GM18502 (cell line): ENCODE measurements at regions not wholly inside any gene's neighbourhood (a gene's known extent, or its start where the extent isn't known, plus 50 kb on each side); places are given as distances from the start of the nearest gene placed in this dataset.
"Not testable (repeated sequence)": the region's sequence is repeated elsewhere in the genome, so short reads cannot be mapped to it uniquely, and the experiment has no call there.

Source experiments
- ATAC-seq: cut with Tn5 transposase; IDR thresholded peaks from one replicate; pipeline ENCODE4 v1.9.1; 2021; ENCODE audit warnings: mild to moderate bottlenecking; ENCODE audit not compliant: unreplicated experiment, poor library complexity

- not testable (repeated sequence) for ATAC-seq
Observed at GRCh38 chr15:20680257-20680815, 138.7 kb upstream of the GOLGA6L6 start.

DNA sequence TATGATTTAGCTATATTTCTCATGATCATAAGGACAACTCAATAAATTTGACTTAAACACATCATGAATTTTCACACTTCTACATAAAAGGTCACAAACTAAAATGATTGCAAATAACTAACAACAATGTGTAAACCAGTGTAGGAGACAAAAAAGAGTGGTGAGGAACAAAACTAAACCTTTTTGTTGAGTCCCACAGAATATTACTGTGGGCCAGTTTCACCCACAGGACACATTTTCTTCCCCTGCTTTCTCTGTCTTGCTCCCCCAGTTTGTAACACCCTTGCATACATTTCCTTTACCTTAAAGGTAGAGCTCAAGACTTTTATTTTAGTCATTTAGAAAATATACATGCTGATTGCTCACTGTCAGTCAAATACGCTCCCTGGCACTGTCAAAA is 130.9 kb upstream of the GOLGA6L6 start:
- no peak for ATAC-seq

DNA sequence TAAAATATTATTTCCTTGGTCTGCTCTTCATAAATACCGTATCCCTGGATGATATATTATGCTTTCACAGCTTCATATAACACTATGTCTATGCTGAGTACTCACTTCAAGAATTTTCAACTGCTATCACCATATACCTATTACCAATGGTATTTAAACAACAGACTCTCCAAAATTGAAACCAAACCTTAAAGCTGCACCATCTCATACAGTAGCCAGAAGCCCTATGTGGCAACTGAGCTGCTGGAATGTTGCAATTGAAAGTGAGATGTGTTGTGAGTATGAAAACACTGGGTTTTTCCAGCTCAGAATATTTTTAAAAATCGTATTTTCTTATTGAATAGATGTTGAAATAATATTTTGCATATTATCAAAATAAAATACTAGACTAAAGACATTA is 130.1 kb upstream of the GOLGA6L6 start:
- no peak for ATAC-seq

DNA sequence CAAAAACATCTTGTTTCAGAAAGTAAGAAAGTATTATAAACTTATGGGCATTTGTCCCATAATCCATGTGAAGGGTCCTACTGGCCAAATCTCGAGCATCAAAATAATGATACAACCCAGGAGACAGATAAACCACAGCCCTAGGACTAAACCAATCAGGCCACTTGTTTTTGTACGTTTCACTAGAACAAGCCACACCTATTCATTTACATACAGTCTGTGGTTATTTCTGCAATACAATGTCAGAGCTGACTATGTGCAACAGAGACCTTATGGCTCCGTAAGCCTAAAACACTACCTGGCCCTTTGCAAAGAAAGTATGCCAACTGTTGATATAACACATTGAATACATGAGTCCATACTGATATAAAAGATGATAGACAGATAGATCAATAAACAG is 124.8 kb upstream of the GOLGA6L6 start:
- ATAC-seq = not testable (repeated sequence)

DNA sequence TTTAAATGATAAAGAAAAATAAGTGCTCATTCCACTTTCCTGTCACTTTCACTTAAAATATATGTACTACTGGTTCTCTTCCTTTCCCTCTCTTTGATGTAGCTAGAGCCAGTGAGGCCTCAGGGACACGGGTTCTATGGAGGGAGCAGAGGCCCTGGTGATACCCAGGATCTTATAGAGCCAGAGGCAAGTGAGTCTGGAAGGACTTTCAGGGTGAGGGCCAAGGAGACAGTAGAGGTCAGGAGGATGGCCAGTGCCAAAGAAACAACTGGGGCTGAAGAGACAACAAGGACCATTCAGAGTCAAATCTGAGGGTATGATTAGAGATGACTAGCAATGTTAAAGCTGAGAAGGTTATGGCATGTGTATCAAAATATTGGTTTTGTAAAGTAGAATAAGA is 124.1 kb upstream of the GOLGA6L6 start:
- ATAC-seq = no peak

DNA sequence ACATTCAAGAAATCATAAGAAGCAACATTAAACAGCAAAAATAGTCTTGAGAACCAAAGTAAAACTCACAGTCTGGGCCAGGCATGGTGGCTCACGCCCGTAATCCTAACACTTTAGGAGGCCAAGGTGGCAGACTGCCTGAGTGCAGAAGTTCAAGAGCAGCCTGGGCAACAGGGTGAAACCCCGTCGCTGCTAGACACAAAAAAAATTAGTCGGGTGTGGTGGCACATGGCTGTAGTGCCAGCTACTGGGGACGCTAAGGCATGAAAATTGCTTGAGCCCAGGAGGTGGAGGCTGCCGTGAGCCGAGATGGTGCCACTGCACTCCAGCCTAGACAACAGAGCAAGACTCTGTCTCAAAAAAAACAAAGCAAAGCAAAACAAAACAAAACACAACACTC is 117.7 kb upstream of the GOLGA6L6 start:
- no peak for ATAC-seq

GRCh38 chr15:20658024-20658423 is 116.4 kb upstream of the GOLGA6L6 start:
- ATAC-seq = no peak

DNA sequence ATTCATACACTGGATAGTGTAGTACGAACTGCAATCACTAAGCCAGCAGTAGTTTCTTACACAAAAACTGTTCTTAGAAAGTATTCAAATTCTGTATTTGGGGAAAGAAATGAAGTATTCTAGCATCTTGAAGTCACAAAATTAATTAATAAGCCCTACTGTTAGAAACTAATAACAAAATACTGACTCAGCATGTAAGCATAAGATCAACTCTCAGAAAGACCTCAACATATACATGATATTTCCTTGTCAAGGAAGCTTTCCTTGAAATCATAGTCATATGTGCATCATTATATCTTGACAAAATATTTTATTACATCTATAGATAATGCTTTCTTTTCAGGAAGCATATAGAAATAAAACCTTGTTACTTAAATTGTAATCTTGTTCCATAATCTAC is 115.5 kb upstream of the GOLGA6L6 start:
- no peak for ATAC-seq

DNA sequence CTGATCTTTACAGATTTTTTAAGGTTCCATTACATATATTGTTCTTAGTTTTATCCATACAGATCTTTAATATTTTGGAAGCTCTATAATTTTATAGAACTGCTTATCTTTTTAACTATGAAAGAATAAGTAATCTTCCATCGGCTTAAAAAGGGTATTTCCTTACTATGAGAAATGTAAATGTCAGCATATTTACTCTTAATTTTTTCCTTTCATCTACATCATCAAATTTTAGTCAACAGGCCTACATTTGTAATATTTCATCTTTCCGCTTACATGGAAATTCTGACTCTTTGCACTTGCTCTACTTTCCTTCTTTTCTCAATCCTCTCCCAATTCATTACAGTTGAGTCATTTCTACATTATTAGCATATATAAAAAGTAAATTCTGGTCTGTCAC is 111.3 kb upstream of the GOLGA6L6 start:
- ATAC-seq = no peak

- not testable (repeated sequence) for ATAC-seq
Observed at GRCh38 chr15:20648402-20648975, 106.9 kb upstream of the GOLGA6L6 start.

- no peak for ATAC-seq
Observed at GRCh38 chr15:20646529-20647142, 105.0 kb upstream of the GOLGA6L6 start.

- ATAC-seq = peak; percentile 60
Observed at GRCh38 chr15:20645956-20646355, 104.4 kb upstream of the GOLGA6L6 start.

GRCh38 chr15:20644896-20645295 is 103.3 kb upstream of the GOLGA6L6 start:
- ATAC-seq = no peak

GRCh38 chr15:20643829-20644425 is 102.3 kb upstream of the GOLGA6L6 start:
- no peak for ATAC-seq

- no peak for ATAC-seq
Observed at GRCh38 chr15:20643024-20643770, 101.6 kb upstream of the GOLGA6L6 start.

GRCh38 chr15:20642054-20642767 is 100.6 kb upstream of the GOLGA6L6 start:
- no peak for ATAC-seq

DNA sequence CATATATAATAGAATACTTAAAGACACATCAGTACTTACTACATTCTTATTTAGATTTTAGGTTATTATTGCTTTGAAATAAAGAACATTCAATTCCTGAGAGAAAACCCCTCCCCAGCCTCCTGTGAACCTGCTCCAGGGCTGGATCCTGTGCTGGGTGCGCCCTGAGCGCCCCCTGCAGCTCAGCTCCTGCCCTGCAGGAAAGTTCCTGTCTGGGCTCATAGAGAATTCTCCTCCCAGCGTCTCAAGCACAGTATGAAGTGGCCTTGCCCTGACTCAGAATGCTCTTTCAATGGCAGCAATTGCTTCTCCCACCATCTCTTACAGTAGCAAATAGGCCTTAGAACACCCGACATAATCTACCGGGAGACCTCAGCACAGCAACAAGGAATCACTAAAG is 98.8 kb upstream of the GOLGA6L6 start:
- ATAC-seq = peak; percentile 52

DNA sequence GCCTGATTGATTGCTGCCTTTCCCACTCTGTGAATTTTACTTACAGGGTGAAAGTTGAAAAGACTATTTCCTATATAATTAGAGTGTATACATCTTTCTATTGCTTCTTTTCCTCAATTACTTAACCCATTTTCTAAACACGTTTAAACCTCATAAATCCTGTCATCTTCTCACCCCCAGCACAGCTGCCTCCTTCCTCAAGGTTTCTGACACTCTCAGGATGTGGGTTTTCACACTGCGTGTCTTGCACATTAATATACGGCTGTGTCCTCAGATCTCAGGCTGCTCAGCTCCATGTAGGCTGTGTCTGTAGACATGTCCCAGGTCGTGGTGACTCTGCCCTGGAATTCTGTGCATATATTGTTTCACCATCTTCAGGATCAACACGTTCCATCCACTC is 97.6 kb upstream of the GOLGA6L6 start:
- ATAC-seq = not testable (repeated sequence)

- not testable (repeated sequence) for ATAC-seq
Observed at GRCh38 chr15:20637499-20637898, 95.9 kb upstream of the GOLGA6L6 start.

DNA sequence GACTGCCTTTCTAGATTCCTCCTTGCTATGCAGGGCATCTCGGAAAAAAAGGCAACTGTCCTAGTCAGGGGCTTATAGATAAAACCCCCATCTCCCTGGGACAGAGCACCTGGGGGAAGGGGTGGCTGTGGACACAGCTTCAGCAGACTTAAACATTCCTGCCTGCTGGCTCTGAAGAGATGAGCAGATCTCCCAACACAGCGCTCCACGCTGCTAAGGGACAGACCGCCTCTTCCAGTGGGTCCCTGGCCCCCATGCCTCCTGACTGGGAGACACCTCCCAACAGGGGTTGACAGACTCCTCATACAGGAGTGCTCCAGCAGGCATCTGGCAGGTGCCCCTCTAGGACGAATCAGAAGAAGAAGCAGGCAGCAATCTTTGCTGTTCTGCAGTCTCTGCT is 87.9 kb upstream of the GOLGA6L6 start:
- not testable (repeated sequence) for ATAC-seq
